ENCODE measurements at regions not wholly inside any gene's neighbourhood (a gene's known extent, or its start where the extent isn't known, plus 50 kb on each side); places are given as distances from the start of the nearest gene placed in this dataset.

GRCh38 chr4:173940146-173940545 lies 343.3 kb downstream of the FBXO8 start:
- Histone ChIP-seq H3K4me1 (no peaks in the 10 kb centered on the region), H3K9me3 (no peaks in the 10 kb centered on the region), H3K36me3 (no peaks in the 10 kb centered on the region), H3K27me3 (no peaks in the 10 kb centered on the region), H3K27ac (no peak overlapping the region), H3K4me3 (no peak overlapping the region)
- DNase-seq (no peak), ATAC-seq (no peak)
- TF ChIP-seq CTCF (IDR thresholded peaks at IDR 0.05): no peak
- intact Hi-C loops (cut with DNase I): no loop called here

- intact Hi-C loops (cut with DNase I): no loop called here
- TF ChIP-seq CTCF (IDR thresholded peaks at IDR 0.05): no peak
- H3K27ac ChIP-seq: no peak overlapping the region
- no peaks in the 10 kb centered on the region for H3K36me3 ChIP-seq
- no peaks in the 10 kb centered on the region for H3K4me1 ChIP-seq
- H3K4me3 ChIP-seq: no peak overlapping the region
- ATAC-seq: no peak
- H3K27me3 ChIP-seq: no peaks in the 10 kb centered on the region
- no peaks in the 10 kb centered on the region for H3K9me3 ChIP-seq
- no peak for DNase-seq
These were observed 345.7 kb downstream of the FBXO8 start for GRCh38 chr4:173937631-173938270.

GRCh38 chr4:173936861-173937260 lies 346.6 kb downstream of the FBXO8 start:
- Histone ChIP-seq H3K4me3 (no peak overlapping the region), H3K9me3 (no peaks in the 10 kb centered on the region), H3K27me3 (no peaks in the 10 kb centered on the region), H3K36me3 (no peaks in the 10 kb centered on the region), H3K27ac (no peak overlapping the region), H3K4me1 (no peaks in the 10 kb centered on the region)
- no peak for ATAC-seq
- intact Hi-C loops (cut with DNase I): no loop called here
- DNase-seq: no peak
- no peak for TF ChIP-seq CTCF (IDR thresholded peaks at IDR 0.05)

- intact Hi-C loops (cut with DNase I): no loop called here
- ATAC-seq: no peak
These were observed 347.7 kb downstream of the FBXO8 start for GRCh38 chr4:173935622-173936405.

GRCh38 chr4:173934933-173935620 lies 348.4 kb downstream of the FBXO8 start:
- H3K27ac ChIP-seq: no peak overlapping the region
- H3K36me3 ChIP-seq: no peaks in the 10 kb centered on the region
- TF ChIP-seq CTCF (IDR thresholded peaks at IDR 0.05): no peak
- no peak overlapping the region for H3K4me3 ChIP-seq
- H3K27me3 ChIP-seq: no peaks in the 10 kb centered on the region
- H3K9me3 ChIP-seq: no peaks in the 10 kb centered on the region
- H3K4me1 ChIP-seq: no peaks in the 10 kb centered on the region
- intact Hi-C loops (cut with DNase I): no loop called here
- DNase-seq (no peak), ATAC-seq (no peak)

More at GRCh38 chr4:173935622-173936405, 347.7 kb downstream of the FBXO8 start:
- no peak overlapping the region for H3K27ac ChIP-seq
- H3K4me3 ChIP-seq: no peak overlapping the region
- no peak for DNase-seq
- H3K9me3 ChIP-seq: no peaks in the 10 kb centered on the region
- no peak for TF ChIP-seq CTCF (IDR thresholded peaks at IDR 0.05)
- H3K36me3 ChIP-seq: no peaks in the 10 kb centered on the region
- H3K4me1 ChIP-seq: no peaks in the 10 kb centered on the region
- no peaks in the 10 kb centered on the region for H3K27me3 ChIP-seq
